Stimulated activated CD4-positive, alpha-beta T cell treated with anti-CD3 and anti-CD28 coated beads, Interleukin-4, amount 100 ng/mL, for 4 hours (primary cell): ENCODE measurements at regions not wholly inside any gene's neighbourhood (a gene's known extent, or its start where the extent isn't known, plus 50 kb on each side); places are given as distances from the start of the nearest gene placed in this dataset.

Experiments
- DNase-seq, 2 experiments: peaks; one replicate each; pipeline ENCODE4 v3.0.0-alpha.2; 2020

DNA sequence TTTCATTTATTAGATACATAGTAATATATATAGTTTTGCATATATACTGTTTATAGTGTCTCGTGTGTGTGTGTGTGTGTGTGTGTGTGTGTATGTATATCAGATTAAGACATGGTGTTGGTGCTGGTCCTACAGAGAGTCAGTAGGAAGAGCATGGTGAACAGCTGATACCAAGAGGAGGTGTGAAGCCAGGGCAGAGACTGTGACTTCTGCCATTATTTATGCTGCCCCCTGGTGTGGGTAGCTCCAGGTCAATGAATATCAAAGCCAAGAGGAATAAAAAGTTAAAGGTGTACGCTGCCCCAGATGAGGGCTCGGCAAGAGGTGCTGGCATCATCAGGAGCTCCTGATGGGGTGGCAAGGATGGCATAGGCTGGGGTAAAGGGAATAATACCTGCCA is 299.5 kb upstream of the RASGRP1 start:
- no peak for DNase-seq

DNA sequence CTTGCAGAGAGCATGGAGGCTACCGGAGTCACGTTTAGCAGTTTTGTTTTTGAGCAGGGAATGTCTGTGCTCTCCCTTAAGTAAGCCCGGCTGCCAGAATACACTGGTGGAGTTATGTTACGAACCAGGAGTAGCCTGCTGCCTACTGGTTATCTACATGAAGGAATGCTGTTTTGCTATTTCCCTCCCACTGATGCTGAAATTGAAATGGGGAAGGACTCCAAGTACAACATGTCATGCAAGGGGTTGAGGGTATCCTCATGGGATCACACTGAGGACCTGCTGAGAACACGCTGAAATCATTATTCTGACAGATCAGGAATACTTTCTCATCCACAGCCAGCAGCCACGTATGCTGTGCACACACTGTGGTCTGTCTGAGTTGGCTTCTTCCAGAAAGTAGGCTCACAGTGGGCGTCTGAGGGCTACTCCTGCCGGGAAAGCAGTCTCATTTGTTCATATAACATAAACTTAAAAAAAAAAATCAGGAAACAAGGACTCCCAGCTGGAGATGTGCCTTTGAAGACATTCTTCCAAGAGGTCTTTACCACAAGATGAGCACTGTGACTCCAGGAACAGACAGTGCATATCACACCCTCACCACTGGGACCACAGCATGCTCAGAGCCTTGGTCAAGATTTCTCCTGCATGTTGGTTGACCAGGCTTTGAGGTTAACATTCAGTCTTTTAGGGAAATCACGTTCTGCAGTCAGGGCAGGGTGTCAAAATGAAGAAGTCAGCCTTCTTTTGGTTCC is 300.4 kb upstream of the RASGRP1 start:
- no peak for DNase-seq

DNA sequence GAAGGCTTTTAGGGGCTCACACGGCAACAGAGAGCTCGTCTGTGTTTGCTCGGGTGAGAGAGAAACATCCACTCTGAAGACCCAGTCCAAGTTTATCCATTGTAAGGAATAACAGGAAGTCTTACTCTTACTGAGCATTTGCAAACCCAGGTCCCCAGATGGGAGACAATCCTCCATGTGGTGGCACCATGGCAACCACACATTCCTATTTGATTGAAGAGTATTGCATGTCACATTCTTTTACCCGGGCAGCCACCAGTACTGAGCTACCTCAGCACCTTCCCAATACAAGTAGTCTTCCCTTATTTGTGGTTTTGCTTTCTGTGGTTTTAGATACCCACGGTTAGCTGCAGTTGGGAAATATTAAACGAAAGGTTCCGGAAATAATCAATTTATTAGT is 302.9 kb upstream of the RASGRP1 start:
- no peak for DNase-seq

DNA sequence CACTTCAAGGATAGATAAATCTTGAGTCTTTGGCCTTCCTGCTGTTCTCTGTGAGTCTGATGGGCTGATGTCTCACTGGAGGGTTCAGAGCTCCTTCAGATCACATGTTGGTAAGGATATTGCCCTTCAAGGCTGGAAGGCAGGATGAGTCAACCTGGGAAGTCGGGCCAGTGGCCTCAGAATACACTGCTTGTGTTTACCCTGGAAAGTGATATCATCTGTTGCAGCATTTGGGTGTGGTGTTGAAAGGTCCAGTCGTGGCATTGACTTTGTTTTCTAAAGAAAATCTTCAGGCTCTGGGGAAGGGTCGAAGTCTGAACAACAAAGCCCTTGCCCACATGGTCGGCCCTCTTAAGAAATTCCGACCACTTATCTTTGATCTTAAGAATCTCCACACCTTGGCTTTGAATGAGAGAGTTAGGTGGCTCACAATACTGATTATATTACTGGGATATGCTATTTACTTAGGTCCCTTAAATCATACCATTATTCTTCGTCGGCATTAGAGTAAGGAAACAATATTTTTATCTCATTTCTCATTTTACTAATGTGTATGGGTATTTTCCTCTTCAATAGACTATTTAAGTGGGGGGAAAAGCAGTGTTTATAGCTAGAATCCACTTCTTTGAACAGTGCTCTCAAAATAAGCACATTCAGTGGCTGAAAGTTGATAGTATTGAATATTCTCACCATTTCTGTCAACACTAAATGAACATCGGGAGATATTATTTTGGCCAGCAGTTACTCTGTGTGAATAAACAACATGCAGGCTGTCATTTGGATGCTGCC is 303.9 kb upstream of the RASGRP1 start:
- DNase-seq: no peak

DNA sequence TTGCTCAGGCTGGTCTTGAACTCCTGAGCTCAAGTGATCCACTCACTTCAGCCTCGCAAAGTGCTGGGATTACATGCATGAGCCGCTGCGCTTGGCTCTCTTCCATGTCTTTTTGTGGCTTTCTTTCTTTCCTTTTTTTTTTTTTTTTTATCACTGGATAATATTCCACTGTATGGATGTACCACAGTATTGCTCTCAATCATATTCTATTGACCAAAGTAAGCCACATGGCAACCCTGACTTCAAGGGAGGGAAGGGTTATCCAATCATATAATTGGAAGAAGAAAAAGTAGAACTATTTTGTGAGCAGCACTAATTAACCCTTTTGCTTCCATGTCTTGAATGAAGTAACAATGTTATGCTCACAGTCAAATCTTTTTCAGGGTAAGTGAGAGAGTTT is 307.0 kb upstream of the RASGRP1 start:
- DNase-seq: no peak

DNA sequence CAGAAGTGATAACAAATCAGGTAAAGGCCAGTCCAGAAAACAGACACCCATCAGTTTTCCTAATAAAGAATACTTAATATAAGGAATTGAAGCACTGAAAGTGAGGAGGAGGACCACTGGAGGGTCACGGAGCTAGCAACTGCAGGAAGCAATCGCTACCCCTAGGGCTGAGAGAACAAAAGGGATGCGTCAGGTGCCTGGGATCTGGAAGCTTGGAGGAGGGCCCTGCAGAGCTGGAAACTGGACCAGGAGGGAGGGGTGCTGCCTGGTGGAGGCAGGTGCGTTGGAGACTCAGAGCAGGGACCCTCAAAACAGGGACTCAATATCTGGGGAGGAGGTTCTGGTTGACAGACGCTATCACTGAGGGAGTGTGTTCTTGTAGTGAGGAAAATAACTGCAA is 308.1 kb upstream of the RASGRP1 start:
- no peak for DNase-seq

DNA sequence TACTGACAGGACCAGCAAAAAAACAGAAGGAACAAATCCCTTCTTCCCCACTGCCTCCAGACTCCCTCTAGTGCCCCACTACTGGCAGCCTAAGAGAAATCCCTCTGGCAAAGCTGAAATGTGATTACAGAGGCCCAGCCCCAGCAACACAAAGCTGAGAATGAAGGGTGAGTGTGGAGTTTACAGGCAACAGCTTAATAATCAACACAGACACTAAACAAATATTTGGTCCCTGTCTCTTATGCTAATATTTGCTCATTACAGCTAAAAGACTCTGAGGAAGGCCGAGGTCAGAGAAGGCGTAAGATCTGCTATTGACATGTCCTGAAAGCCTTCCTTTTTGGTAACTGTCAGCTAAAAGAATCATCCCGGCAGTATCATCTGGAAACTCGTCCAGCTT is 308.5 kb upstream of the RASGRP1 start:
- no peak for DNase-seq

DNA sequence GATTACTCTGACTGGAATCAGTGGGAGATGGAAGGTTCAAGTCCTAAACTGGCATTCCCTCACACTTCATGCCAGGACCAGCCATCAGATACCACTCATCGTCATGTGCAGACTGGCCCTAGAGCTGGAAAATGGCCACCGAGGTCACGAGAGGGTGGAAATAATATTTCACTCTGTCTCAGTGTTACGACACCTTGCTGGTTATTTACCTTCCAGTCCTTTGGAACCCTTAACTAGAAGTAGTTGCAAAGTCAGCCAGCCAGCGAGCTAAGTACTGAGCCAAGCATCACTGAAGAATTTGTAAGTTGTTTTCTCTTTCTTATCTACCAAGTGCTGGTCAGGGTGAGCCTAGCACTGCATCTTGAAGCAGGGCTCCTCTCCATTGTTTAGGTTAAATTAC is 309.9 kb upstream of the RASGRP1 start:
- DNase-seq: no peak

DNA sequence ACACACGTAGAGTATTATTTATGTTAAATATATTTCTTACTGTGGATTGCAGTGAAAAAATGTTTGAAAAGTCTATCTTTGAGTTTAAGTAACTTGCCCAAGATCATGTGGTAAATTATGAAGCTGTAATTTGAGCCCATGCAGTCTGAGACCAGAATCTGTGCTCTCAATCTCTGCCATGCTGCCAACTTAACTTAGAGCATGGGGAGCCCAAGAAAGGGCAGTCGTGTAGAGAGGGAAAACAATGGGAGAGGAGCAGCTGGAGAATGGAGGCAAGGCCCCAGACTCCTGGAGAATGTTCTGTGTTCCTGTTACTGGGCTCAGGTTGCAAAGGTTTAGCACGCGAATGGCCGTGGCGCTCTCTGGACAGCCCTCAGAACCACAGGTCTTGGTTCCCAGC is 311.6 kb upstream of the RASGRP1 start:
- DNase-seq: no peak

DNA sequence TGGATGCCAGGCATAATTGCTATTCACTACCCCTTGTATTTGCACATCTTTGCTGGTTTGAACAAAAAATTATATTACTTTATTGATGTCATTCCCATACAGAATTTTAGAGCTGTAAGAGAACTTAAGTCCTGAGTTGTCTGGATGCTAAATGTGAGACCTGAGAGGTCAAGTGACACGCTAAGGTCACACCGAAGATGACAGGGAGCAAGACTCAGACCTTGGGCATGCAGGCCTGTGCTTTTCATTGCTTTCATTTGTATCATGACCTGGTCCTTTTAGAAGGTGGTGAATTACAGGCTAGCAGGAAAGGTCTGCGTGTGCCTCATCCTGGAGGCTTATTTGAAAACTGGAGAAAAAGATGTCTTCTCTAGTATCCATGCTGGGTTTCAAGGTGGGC is 312.0 kb upstream of the RASGRP1 start:
- DNase-seq: no peak

DNA sequence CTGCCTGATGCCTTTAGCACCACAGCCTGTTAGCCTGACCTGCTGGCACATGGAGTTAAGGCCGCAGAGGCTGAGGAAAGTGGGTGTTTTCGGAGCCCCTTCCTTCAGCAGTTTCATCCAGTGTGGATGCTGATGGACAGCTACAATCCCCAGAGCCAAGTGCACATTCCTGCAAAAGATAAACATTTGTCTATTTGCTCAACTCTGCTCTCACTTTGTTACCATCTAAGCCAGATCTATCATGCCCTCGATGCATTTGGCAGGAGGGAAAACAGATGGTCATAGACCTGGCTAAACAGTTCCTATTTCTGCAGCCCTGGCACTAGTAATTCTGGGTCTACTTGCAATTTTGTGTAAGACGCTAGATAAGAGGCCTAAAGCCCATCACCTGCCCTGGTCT is 312.9 kb upstream of the RASGRP1 start:
- no peak for DNase-seq

DNA sequence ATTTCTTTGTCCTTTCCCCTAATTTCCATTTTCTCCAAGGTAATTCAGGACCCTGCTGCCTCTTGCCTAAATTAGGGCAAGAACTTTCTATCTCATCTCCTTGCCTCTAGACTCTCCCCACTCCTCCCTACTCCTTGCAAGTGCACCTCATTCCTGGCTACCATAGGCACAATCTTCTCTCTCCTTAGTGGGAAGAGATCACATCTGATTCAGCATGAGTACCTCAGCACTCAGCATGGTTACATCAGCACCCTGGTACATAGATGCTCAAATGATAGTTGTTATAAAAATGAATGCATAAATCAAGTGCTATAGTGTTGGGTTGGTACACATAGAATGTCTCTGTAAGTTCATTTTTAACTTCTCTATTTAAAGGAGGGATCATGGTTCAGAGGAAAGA is 313.4 kb upstream of the RASGRP1 start:
- no peak for DNase-seq

DNA sequence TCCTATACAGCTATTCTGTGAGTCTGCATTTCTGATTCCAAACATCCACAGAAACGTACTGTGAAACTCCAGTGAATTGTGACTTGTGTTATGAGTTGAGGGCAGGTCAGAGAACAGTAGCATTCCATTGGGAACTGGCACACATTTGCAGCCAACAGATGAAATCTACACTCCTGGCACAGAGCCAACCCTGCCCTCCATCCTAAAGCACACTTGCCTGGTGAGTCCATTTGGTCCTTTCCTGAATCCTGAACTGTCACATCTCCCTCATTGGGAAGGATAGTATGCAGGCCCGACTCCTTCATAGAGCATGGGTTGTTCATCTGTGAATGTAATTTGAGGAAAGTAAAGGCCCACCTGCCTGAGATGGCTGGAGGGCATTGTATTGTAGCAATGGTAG is 314.3 kb upstream of the RASGRP1 start:
- no peak for DNase-seq

DNA sequence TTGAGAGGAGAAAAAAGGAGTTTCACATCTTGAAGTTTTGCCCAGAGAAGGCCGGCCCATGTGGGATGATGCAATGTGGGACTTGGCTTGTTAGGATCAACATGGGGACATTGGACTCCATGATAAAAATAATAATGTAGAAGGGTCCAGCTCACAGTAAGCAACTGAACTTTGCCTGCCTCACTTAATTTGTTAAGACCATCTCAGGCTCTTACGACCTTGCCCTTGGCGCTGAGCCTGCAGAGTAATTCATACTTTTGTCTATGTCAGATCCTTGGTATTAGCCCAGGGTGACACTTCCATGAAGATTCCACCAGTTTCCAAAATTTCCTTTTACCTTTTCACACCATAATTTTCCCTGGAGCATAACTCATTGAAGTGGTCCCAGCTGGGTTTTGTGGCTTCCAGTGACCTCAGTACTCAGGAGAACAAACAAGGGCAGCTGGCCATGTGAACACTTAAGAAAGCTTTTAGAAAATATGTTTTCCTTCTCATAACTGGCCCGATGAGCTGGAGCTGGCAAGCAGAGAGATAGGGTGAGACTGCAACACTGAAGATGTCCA is 315.4 kb upstream of the RASGRP1 start:
- DNase-seq: no peak

DNA sequence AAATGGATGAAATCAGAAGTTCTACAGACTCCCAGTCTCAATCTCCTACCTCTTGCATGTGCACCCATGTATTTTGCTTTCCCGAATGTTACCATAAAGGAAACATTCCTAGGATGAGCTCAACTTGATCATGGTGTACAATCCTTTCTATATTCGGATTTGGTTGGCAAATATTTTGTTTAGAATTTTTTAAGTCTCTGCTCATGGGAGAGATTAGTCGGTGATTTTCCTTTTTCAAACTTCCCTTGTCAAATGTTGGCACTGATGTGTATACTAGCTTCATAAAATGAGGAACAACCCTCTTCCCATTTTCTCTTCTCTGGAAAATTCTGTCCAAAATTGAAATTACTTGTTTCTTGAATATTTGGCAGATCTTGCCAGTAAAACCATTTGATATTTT is 317.6 kb upstream of the RASGRP1 start:
- DNase-seq: no peak

DNA sequence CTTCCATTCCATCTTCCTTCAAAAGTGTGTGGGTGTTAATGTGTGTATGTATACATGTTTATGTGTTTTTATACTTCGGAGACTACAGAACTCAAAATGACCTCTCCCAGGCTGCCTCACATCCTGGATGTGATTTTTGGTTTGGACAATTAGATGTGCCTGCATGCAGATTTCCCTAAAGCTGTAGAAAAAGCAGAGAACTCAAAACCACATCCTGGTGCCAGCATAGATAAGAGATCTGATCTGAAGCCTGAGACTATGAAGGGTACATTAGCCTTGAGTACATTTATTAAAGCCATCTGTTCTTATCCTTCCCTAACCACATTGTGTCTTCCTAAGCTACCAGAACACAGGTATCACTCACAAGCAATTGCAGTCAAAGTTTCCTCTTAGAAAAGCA is 319.4 kb upstream of the RASGRP1 start:
- DNase-seq: no peak

DNA sequence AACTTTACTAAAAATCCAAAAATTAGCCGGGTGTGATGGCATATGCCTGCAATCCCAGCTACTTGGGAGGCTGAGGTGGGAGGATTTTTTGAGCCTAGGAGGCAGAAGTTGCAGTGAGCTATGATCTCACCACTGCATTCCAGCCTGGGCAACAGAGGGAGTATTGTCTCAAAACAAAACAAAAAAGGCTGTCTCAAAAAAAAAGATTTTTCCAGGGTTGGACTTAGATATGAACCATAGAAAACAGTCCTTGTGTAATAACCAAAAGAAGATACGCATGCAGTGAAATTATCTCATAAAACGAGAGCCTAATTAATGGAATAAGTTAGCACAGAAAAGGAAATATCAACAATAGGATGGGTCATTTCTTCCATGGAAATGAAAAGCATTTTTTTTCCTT is 320.4 kb upstream of the RASGRP1 start:
- no peak for DNase-seq

DNA sequence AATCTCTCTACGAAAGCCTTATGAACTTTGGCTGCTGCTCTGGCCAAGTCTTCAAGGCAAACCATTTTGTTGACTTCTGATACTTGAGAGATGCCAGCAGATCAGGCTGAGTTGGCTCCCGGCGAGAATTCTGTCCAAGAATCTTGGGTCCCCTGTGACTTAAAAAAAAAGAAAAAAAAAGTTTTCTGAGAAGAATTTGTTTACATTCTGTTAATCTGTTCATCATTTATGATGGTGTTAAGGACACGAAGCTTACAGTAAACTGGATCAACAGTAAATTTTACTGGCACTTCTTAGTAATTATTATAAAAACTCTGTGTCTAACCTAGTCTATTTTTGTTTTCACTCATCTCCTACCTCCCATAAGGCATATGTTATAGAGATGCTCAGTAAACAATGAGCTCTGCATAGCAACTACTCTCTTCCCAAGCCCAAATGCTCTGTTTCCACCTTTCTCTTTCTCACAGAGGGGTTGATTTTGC is 320.9 kb upstream of the RASGRP1 start:
- no peak for DNase-seq

DNA sequence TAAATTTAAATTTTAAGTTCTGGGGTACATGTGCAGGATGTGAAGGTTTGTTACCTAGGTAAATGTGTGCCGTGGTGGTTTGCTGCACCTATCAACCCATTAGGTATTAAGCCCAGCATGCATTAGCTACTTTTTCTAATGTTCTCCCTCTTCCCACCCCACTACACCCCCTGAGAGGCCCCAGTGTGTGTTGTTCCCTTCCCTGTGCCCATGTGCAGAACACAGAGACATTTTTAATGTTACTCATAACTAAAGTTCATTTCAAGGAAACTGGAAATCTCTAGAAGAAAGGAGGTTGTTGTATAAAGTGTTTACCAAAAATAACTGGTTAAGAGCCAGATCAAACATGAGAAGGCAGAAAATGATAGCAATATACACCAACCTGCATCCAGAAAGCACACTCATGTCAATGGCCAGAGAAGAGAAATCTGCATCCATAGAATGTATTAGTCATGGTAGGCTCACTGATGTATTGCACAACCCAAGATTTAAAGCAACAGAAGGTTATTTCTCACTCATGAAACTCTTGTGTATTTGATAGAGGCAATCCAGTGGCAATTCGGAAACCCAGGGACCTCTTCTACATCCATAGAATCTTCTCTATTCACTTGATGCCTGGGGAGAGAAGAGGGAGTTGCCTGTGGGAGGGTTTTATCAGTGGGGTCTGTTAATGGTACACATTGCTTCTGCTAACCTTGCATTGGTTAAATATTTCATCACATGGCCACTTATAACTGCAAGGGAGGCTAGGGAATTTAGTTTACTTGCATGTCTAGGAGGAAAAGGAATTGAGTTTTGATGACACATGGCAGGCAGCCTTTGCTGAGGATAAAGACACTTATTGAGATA is 321.9 kb upstream of the RASGRP1 start:
- no peak for DNase-seq

DNA sequence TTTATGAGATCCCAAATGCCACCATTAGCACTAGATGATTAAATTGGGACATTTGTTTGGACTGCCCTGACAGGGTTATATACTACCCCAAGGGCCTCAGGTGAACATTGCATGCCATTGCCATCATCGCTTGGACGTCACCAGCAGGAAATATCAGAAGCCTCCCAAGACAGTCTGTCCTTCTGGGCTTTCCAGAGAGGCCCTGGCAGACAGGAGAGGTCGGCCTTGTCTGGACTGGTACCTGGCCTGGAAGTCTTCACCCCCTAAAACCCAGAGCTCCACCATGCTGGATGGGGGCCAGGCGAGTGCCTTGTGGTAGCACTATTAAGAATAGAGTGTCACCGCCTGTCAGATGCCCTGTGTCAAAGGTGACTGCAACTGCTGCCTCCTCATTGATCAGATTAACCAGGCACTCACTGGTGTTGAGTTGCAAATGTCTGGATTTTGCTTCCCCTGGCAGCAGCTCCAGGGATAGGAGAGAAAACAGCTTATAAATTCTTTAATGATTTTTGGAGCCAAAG is 324.1 kb upstream of the RASGRP1 start:
- DNase-seq: no peak

DNA sequence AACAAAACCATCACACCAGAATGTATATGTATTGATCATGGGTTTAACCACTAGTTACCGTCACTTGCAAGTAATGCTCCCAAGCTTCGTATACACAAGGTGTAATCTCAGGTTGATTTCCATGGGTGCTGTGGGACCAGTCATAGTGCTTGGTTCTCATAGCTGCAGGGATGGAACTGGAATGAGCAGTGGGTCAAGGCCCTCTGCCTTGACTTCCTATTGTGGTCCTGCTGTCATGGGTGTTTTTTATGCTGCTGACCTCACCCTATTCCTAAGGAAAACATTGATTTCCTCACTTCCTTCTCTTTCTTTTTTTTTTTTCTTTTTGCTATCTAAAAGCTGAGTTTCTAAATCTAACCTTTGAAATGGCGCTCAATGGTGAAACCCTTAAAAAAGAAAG is 325.6 kb upstream of the RASGRP1 start:
- DNase-seq: no peak

DNA sequence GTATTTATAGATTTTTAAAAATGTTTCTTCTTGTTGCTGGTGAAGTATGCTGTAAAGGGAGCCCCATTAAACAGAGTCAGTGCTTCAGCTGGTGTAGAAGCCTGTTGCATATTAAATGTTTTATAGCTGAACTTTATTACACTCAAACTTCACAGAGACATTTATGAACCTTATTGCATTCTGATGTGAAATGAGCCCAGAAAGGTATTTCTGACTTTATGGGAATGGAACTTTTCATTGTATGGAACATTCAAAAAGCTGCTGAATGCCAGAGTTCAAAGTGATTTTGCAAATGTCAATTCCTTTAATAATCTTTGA is 329.3 kb upstream of the RASGRP1 start:
- no peak for DNase-seq
